Suprapubic skin (tissue), 4 donors: ENCODE measurements at regions not wholly inside any gene's neighbourhood (a gene's known extent, or its start where the extent isn't known, plus 50 kb on each side); places are given as distances from the start of the nearest gene placed in this dataset.

Experiments
- DNase-seq, 2 donors: peaks; one replicate each; pipeline ENCODE4 v3.0.0-alpha.2; 2019; ENCODE audit warnings: low spot score in 2 of 2
- H3K27ac ChIP-seq: fragments of 200-600 bp; sonication (generic); one replicate; pipeline ENCODE4 v1.5.1; 2019
- H3K27me3 ChIP-seq: fragments of 200-600 bp; sonication (generic); one replicate; pipeline ENCODE4 v1.5.1; 2019
- H3K36me3 ChIP-seq: fragments of 200-600 bp; sonication (generic); one replicate; pipeline ENCODE4 v1.5.1; 2019
- H3K4me1 ChIP-seq: fragments of 200-600 bp; sonication (generic); one replicate; pipeline ENCODE4 v1.5.1; 2019
- H3K4me3 ChIP-seq: fragments of 200-600 bp; sonication (generic); one replicate; pipeline ENCODE4 v1.5.1; 2019; ENCODE audit warnings: mild to moderate bottlenecking
- H3K9me3 ChIP-seq: fragments of 200-600 bp; sonication (generic); one replicate; pipeline ENCODE4 v1.5.1; 2019
- EP300 ChIP-seq: sonication (generic); formaldehyde crosslinking; IDR thresholded peaks from one replicate; pipeline ENCODE4 v1.6.1; 2017; ENCODE audit warnings: antibody characterized with exemption
- POLR2A ChIP-seq, 2 donors: fragments of 450-650 bp; IDR thresholded peaks; one replicate each; pipeline ENCODE4 v1.6.1; 2017; ENCODE audit warnings: antibody characterized with exemption in 2 of 2, mild to moderate bottlenecking in 2 of 2, moderate library complexity in 2 of 2
- POLR2AphosphoS5 ChIP-seq, 3 donors: sonication (generic); formaldehyde crosslinking; IDR thresholded peaks; one replicate each; pipeline ENCODE4 v1.6.1; 2017; ENCODE audit warnings: antibody characterized with exemption in 3 of 3
- WGBS: methylation state at CpG from one replicate; pipeline ENCODE4 v1.1.5; 2018; 5-methylcytosine and 5-hydroxymethylcytosine counted together
- TF ChIP-seq, protein P1 (sequence below), 2 donors: fragments of 200-600 bp in 1 of 2; fragments of 450-650 bp in 1 of 2; sonication (generic) in 1 of 2; IDR thresholded peaks; one replicate each; pipeline ENCODE4 v1.5.1; 2016 to 2019; ENCODE audit warnings: antibody characterized with exemption in 2 of 2, mild to moderate bottlenecking in 1 of 2, moderate library complexity in 1 of 2

DNA sequence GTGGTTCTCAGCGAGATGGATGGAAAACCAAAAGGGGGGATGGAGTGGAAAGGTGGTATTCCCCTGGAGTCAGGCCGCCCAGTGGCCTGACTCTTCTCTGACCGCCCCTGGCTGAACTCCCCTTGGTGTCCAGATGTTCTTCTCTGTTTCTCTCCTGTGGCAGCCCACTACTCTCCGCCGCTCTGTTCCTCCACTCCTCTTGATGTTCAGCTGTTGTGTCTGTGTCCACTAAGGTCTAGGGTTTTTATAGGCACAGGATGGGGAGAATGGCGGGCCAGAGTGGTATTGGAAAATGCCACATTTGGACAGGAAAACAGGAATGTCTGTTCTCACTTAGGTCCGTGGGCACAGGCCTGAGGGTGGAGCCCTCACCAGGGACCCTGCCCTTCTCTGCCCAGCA lies 954.3 kb upstream of the MBL2 start:
- no peak overlapping the region for H3K27ac ChIP-seq
- no peak overlapping the region for H3K4me3 ChIP-seq
- H3K9me3 ChIP-seq: no peaks in the 10 kb centered on the region
- H3K36me3 ChIP-seq: no peaks in the 10 kb centered on the region
- no peak for DNase-seq
- no peaks in the 10 kb centered on the region for H3K27me3 ChIP-seq
- no peaks in the 10 kb centered on the region for H3K4me1 ChIP-seq
- TF ChIP-seq POLR2AphosphoS5 (IDR thresholded peaks at IDR 0.05): no peak
- TF ChIP-seq, protein P1, sequence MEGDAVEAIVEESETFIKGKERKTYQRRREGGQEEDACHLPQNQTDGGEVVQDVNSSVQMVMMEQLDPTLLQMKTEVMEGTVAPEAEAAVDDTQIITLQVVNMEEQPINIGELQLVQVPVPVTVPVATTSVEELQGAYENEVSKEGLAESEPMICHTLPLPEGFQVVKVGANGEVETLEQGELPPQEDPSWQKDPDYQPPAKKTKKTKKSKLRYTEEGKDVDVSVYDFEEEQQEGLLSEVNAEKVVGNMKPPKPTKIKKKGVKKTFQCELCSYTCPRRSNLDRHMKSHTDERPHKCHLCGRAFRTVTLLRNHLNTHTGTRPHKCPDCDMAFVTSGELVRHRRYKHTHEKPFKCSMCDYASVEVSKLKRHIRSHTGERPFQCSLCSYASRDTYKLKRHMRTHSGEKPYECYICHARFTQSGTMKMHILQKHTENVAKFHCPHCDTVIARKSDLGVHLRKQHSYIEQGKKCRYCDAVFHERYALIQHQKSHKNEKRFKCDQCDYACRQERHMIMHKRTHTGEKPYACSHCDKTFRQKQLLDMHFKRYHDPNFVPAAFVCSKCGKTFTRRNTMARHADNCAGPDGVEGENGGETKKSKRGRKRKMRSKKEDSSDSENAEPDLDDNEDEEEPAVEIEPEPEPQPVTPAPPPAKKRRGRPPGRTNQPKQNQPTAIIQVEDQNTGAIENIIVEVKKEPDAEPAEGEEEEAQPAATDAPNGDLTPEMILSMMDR (IDR thresholded peaks at IDR 0.05): no peak
- TF ChIP-seq POLR2A (IDR thresholded peaks at IDR 0.05): no peak
- no peak for TF ChIP-seq EP300
- 88% methylated on average over 7 of the region's 7 CpGs for WGBS

DNA sequence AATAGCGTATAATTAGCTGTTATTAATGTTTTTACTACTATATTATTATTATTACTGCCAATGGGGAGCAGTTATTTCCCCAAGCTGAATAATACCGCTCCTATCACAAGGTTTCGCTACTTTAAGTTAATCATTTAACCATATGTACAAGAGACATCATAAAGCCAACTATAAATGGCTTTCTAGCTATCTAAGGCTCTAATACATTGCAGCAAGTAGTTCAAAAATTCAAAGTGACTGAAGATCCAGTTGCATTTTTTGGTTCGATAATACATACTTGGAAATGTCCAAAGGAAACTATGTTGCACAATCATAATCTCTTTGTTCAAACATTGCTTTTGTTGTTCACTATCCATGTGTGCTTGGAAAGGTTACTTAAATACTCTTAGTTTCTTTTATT lies 952.0 kb upstream of the MBL2 start:
- H3K4me3 ChIP-seq: no peak overlapping the region
- H3K9me3 ChIP-seq: no peaks in the 10 kb centered on the region
- WGBS: 88% methylated on average over 4 of the region's 4 CpGs
- no peaks in the 10 kb centered on the region for H3K36me3 ChIP-seq
- no peak for DNase-seq
- H3K4me1 ChIP-seq: no peaks in the 10 kb centered on the region
- H3K27ac ChIP-seq: no peak overlapping the region
- no peaks in the 10 kb centered on the region for H3K27me3 ChIP-seq
- TF ChIP-seq, protein P1 (IDR thresholded peaks at IDR 0.05): no peak
- TF ChIP-seq POLR2AphosphoS5 (IDR thresholded peaks at IDR 0.05) (no peak), POLR2A (IDR thresholded peaks at IDR 0.05) (no peak), EP300 (no peak)

DNA sequence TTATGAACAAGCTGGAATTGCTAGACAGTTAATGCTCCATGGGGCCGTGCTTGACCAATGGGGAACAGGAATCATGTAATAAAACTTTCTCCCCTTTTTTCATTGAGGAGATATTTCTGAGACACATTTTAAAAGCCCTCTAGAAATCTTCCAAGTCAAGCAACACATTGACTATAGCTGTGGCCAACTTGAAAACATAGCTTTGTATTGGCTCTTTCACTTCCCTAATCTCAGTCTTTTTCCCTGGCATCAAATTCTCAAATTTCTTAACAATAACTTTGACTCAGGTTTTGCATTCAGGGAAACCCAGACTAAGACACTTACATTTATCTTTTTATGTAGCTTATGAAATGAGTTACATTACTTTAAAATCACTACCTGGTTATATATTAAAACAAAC lies 947.1 kb upstream of the MBL2 start:
- Histone ChIP-seq H3K4me3 (no peak overlapping the region), H3K36me3 (no peaks in the 10 kb centered on the region), H3K27me3 (no peaks in the 10 kb centered on the region), H3K27ac (no peak overlapping the region), H3K9me3 (no peaks in the 10 kb centered on the region), H3K4me1 (no peaks in the 10 kb centered on the region)
- WGBS: 68% methylated on average over 1 of the region's 1 CpG
- TF ChIP-seq POLR2A (IDR thresholded peaks at IDR 0.05) (no peak), EP300 (no peak), POLR2AphosphoS5 (IDR thresholded peaks at IDR 0.05) (no peak)
- TF ChIP-seq, protein P1 (IDR thresholded peaks at IDR 0.05): no peak
- DNase-seq: no peak

DNA sequence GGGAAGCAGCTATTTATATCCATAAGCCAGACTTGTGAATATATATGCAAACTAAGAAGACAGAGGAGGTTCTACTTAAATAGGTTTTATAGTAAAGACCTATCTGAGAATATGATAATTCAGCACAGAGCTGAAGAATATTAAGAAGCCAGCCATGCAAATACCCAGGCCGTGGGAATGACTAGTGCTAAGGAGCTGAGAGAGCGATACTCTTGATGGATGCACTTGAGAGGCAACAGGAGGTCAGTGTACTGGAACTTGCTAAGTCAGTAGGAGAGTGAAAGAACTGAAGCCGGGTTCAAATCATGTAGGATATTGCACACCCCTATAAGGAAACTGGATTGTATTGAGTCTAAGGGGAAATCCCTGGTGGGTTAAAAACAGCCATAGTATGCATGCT lies 943.6 kb upstream of the MBL2 start:
- no peak for TF ChIP-seq POLR2AphosphoS5 (IDR thresholded peaks at IDR 0.05)
- TF ChIP-seq, protein P1 (IDR thresholded peaks at IDR 0.05): no peak
- TF ChIP-seq EP300: no peak
- TF ChIP-seq POLR2A (IDR thresholded peaks at IDR 0.05): no peak
- Histone ChIP-seq H3K9me3 (peaks cover 3% of the 10 kb centered on the region), H3K27ac (no peak overlapping the region), H3K4me3 (no peak overlapping the region), H3K27me3 (no peaks in the 10 kb centered on the region), H3K4me1 (no peaks in the 10 kb centered on the region), H3K36me3 (no peaks in the 10 kb centered on the region)
- WGBS: 85% methylated on average over 3 of the region's 3 CpGs
- DNase-seq: no peak

DNA sequence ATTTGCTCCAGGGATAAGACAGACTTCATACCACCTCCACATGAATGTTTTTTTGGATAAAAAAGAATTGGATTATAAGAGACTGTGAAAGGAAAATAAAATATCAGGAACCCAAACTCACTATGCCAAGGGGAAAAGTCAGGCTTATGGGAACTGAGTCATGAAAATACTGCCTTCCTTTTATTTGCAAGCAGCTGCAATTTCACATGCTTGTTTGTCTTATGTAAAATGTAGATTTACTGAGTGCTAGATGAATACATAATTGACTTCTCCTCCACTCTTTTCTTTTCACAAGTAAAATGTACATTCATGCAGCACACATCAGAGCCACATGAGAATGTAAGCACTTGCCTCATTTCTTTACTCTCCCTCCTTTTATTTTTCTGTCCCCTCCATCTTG lies 940.8 kb upstream of the MBL2 start:
- TF ChIP-seq, protein P1 (IDR thresholded peaks at IDR 0.05): no peak
- no peak for TF ChIP-seq POLR2A (IDR thresholded peaks at IDR 0.05)
- no peak for TF ChIP-seq POLR2AphosphoS5 (IDR thresholded peaks at IDR 0.05)
- TF ChIP-seq EP300: no peak
- H3K9me3 ChIP-seq: peaks cover 3% of the 10 kb centered on the region
- no peak overlapping the region for H3K27ac ChIP-seq
- H3K27me3 ChIP-seq: no peaks in the 10 kb centered on the region
- no peaks in the 10 kb centered on the region for H3K4me1 ChIP-seq
- H3K36me3 ChIP-seq: no peaks in the 10 kb centered on the region
- H3K4me3 ChIP-seq: no peak overlapping the region
- DNase-seq: no peak
